ENCODE measurements at regions not wholly inside any gene's neighbourhood (a gene's known extent, or its start where the extent isn't known, plus 50 kb on each side); places are given as distances from the start of the nearest gene placed in this dataset.

DNA sequence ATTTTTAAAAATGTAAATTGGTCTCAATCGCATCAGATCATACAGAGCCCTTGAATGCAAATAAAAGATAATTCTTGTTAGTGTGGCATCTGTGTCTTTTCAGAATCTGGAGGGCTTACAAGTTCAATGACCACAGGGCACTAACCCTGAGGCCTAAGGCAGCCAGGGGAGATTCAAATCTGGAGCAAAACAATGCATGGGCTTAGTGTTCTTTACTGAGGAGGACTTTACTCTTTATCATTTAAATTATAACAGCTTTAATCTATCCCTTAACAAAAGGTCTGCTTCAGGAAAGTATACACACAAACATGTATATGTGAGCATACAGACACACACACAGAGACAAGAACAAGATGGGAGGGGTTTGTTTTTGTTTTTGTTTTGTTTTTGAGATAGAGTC lies 51.0 kb upstream of the NSUN7 start:
- no peak for DNase-seq
- ChIA-PET POLR2A (no interaction called here), CTCF (interaction anchor here (0.7 kb wide), 1 partner anchor 10 kb away, joined by 3 read pairs; no protein-coding TSS in a partner anchor)
- Mint-ChIP-seq H3K27me3 (peaks cover 3% of the 10 kb centered on the region), H3K4me1 (peaks cover 39% of the 10 kb centered on the region), H3K27ac (peak overlapping the region; percentile 29), H3K4me3 (no peak overlapping the region), H3K9me3 (ENCODE audit: low read depth) (peaks cover 3% of the 10 kb centered on the region), H3K36me3 (ENCODE audit: low read depth) (no peaks in the 10 kb centered on the region)
- no peak for ATAC-seq
- intact Hi-C loops (cut with DNase I, micrococcal nuclease) = loop anchor here (1.0 kb wide), 5 partner anchors 25 to 211 kb away; no protein-coding TSS in a partner anchor

DNA sequence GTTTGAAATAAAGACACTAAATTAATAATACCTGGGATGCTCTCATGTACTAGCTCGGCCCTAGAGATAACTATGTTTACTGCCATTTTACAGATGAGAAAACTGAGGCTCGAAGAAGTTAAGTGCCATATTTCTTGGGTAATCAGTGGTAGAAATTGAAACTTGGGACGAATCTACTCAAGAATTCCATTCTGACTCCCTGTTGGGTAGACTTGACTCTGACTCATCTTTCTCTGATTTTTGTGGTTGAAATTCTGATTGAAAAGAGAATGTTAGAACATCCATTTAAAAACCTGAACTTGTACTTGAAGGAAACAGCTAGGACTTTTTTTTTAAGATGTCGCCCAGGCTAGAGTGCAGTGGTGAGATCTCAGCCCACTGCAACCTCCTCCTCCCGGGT lies 50.1 kb upstream of the NSUN7 start:
- DNase-seq (peak; percentile 27), ATAC-seq (peak; percentile 52)
- intact Hi-C loops (cut with DNase I, micrococcal nuclease) = loop anchor here (1.0 to 5.0 kb wide), 7 partner anchors 26 to 392 kb away; partner anchors contain the start of gene RBM47 (in 1 of the 2)
- H3K4me3 Mint-ChIP-seq = no peak overlapping the region
- peak overlapping the region; percentile 51 for H3K27ac Mint-ChIP-seq
- POLR2A ChIA-PET = interaction anchor here (0.6 to 1.8 kb wide), 3 partner anchors 19 to 416 kb away, joined by 3 to 11 read pairs (median 3); no protein-coding TSS in a partner anchor
- peaks cover 3% of the 10 kb centered on the region for H3K9me3 Mint-ChIP-seq (ENCODE audit: low read depth)
- H3K27me3 Mint-ChIP-seq = no peaks in the 10 kb centered on the region
- H3K36me3 Mint-ChIP-seq (ENCODE audit: low read depth) = no peaks in the 10 kb centered on the region
- peaks cover 39% of the 10 kb centered on the region for H3K4me1 Mint-ChIP-seq
- CTCF ChIA-PET = interaction anchor here (0.6 to 1.3 kb wide), 8 partner anchors 12 to 488 kb away, joined by 3 to 5 read pairs (median 3); no protein-coding TSS in a partner anchor

Measured in activated CD4-positive, alpha-beta T cell treated with anti-CD3 and anti-CD28 coated beads for 36 hours (primary cell).